GM23338 (cell line): ENCODE measurements at regions not wholly inside any gene's neighbourhood (a gene's known extent, or its start where the extent isn't known, plus 50 kb on each side); places are given as distances from the start of the nearest gene placed in this dataset.

ENCODE experiments used
- ATAC-seq: fragments of 200-7000 bp; cut with Tn5 transposase; 3 replicates; pipeline ENCODE4 v1.9.1; 2020
- DNase-seq: peaks from one replicate; pipeline ENCODE4 v3.0.0-alpha.2; 2015; ENCODE audit warnings: low spot score
- H2AFZ ChIP-seq: fragments of 200-600 bp; sonication (generic); 2 replicates; pipeline ENCODE4 v1.8.0; 2016; ENCODE audit warnings: antibody characterized with exemption, mild to moderate bottlenecking, moderate library complexity
- H3F3A ChIP-seq: fragments of 200-600 bp; sonication (generic); replicated peaks from 2 replicates; pipeline ENCODE4 v1.8.0; 2017; ENCODE audit warnings: antibody characterized with exemption, mixed run types, low read depth
- H3K27ac ChIP-seq: fragments of 200-600 bp; sonication (generic); 2 replicates; pipeline ENCODE4 v1.6.1; 2016; ENCODE audit warnings: low read depth
- H3K27me3 ChIP-seq: fragments of 200-600 bp; sonication (generic); 2 replicates; pipeline ENCODE4 v1.8.0; 2016; ENCODE audit warnings: mild to moderate bottlenecking, mixed run types, moderate library complexity; ENCODE audit not compliant: insufficient read depth
- H3K36me3 ChIP-seq: fragments of 200-600 bp; sonication (generic); 2 replicates; pipeline ENCODE4 v1.8.0; 2016; ENCODE audit warnings: mild to moderate bottlenecking; ENCODE audit not compliant: insufficient read depth
- H3K4me1 ChIP-seq: fragments of 200-600 bp; sonication (generic); 2 replicates; pipeline ENCODE4 v1.8.0; 2016; ENCODE audit warnings: mild to moderate bottlenecking, moderate library complexity; ENCODE audit not compliant: insufficient read depth
- H3K4me2 ChIP-seq: fragments of 200-600 bp; sonication (generic); 2 replicates; pipeline ENCODE4 v1.7.1; 2017; ENCODE audit warnings: mixed run types
- H3K4me3 ChIP-seq: fragments of 200-600 bp; sonication (generic); 2 replicates; pipeline ENCODE4 v1.6.1; 2016; ENCODE audit warnings: mixed run types
- H3K79me2 ChIP-seq: fragments of 200-600 bp; sonication (generic); replicated peaks from 2 replicates; pipeline ENCODE4 v1.8.0; 2017; ENCODE audit warnings: mild to moderate bottlenecking; ENCODE audit not compliant: insufficient read depth
- H3K9me2 ChIP-seq: fragments of 200-600 bp; sonication (generic); 2 replicates; pipeline ENCODE4 v1.8.0; 2017; ENCODE audit not compliant: insufficient read depth
- H4K20me1 ChIP-seq: fragments of 200-600 bp; sonication (generic); replicated peaks from 2 replicates; pipeline ENCODE4 v1.8.0; 2017; ENCODE audit warnings: mild to moderate bottlenecking; ENCODE audit not compliant: insufficient read depth
- H3K27ac Mint-ChIP-seq: 2 replicates; pipeline ENCODE4 v1.8.0; 2020; ENCODE audit warnings: inconsistent platforms, mild to moderate bottlenecking, moderate library complexity, mixed read lengths
- H3K27me3 Mint-ChIP-seq: 3 replicates; pipeline ENCODE4 v1.8.0; 2022; ENCODE audit warnings: low read depth, mild to moderate bottlenecking, moderate library complexity, mixed read lengths, inconsistent platforms; ENCODE audit not compliant: insufficient read depth, poor library complexity
- H3K36me3 Mint-ChIP-seq: 3 replicates; pipeline ENCODE4 v1.8.0; 2021; ENCODE audit warnings: low read depth, mild to moderate bottlenecking, inconsistent platforms, moderate library complexity, mixed read lengths
- H3K4me1 Mint-ChIP-seq: 3 replicates; pipeline ENCODE4 v1.8.0; 2020; ENCODE audit warnings: mild to moderate bottlenecking, inconsistent platforms, mixed read lengths
- H3K4me3 Mint-ChIP-seq: 3 replicates; pipeline ENCODE4 v1.8.0; 2021; ENCODE audit warnings: moderate library complexity, mild to moderate bottlenecking, inconsistent platforms, mixed read lengths
- H3K9me3 Mint-ChIP-seq: 3 replicates; pipeline ENCODE4 v1.8.0; 2020; ENCODE audit warnings: moderate library complexity, mild to moderate bottlenecking, inconsistent platforms, mixed read lengths
- CREB1 ChIP-seq: fragments of 250-450 bp; sonication (Bioruptor Pico); IDR thresholded peaks from 2 replicates; pipeline ENCODE4 v1.5.0; 2020; ENCODE audit warnings: low read depth, mild to moderate bottlenecking, moderate library complexity
- EZH2 ChIP-seq: fragments of 200-600 bp; sonication (generic); IDR thresholded peaks from one replicate; pipeline ENCODE4 v1.8.0; 2017; ENCODE audit warnings: antibody characterized with exemption, mild to moderate bottlenecking, low read depth; ENCODE audit not compliant: unreplicated experiment
- EZH2phosphoT487 ChIP-seq: fragments of 200-600 bp; sonication (generic); IDR thresholded peaks from one replicate; pipeline ENCODE4 v1.8.1; 2018; ENCODE audit warnings: antibody characterized with exemption; ENCODE audit not compliant: unreplicated experiment
- REST ChIP-seq: IDR thresholded peaks from one replicate; pipeline ENCODE4 v1.6.1; 2018; ENCODE audit warnings: antibody characterized with exemption; ENCODE audit not compliant: unreplicated experiment
- STAT1 ChIP-seq: IDR thresholded peaks from one replicate; pipeline ENCODE4 v1.6.1; 2016; ENCODE audit warnings: antibody characterized with exemption; ENCODE audit not compliant: unreplicated experiment
- ZNF114 ChIP-seq: fragments of 250-450 bp; sonication (Bioruptor Pico); IDR thresholded peaks from 2 replicates; pipeline ENCODE4 v1.5.0; 2020; ENCODE audit warnings: mild to moderate bottlenecking, moderate library complexity
- ZNF462 ChIP-seq: fragments of 250-450 bp; sonication (Bioruptor Pico); IDR thresholded peaks from 2 replicates; pipeline ENCODE4 v1.5.0; 2020; ENCODE audit warnings: mild to moderate bottlenecking, moderate library complexity

GRCh38 chr12:90028635-90029051 lies 320.0 kb upstream of the ATP2B1 start:
- Histone ChIP-seq H3K9me2 (no peaks in the 10 kb centered on the region), H3K4me1 (no peaks in the 10 kb centered on the region), H3K4me3 (no peak overlapping the region), H3K36me3 (no peaks in the 10 kb centered on the region), H3K4me2 (no peak overlapping the region), H2AFZ (peak overlapping the region; percentile 32; the same call in 1 of the 2 replicates), H4K20me1 (no peaks in the 10 kb centered on the region), H3K27ac (no peak overlapping the region), H3K79me2 (no peaks in the 10 kb centered on the region), H3F3A (no peaks in the 10 kb centered on the region), H3K27me3 (no peaks in the 10 kb centered on the region)
- Mint-ChIP-seq H3K9me3 (no peaks in the 10 kb centered on the region), H3K27me3 (peaks cover 3% of the 10 kb centered on the region), H3K4me1 (no peaks in the 10 kb centered on the region), H3K36me3 (no peaks in the 10 kb centered on the region), H3K27ac (no peak overlapping the region), H3K4me3 (no peak overlapping the region)
- no peak for DNase-seq
- ATAC-seq = no peak
- TF ChIP-seq STAT1 (no peak), EZH2phosphoT487 (no peak), ZNF114 (CRISPR knock-in tag) (no peak), REST (no peak), ZNF462 (CRISPR knock-in tag) (no peak), EZH2 (no peak), CREB1 (CRISPR knock-in tag) (no peak)
